ENCODE measurements at regions not wholly inside any gene's neighbourhood (a gene's known extent, or its start where the extent isn't known, plus 50 kb on each side); places are given as distances from the start of the nearest gene placed in this dataset.

GRCh38 chr2:82075875-82076274 lies 1771.3 kb upstream of the LRRTM1 start:
- TF ChIP-seq CTCF (optimal IDR thresholded peaks at IDR 0.05 in 1 of 3, IDR thresholded peaks at IDR 0.05 in 1 of 3, conservative IDR thresholded peaks at IDR 0.05 in 1 of 3; ENCODE audit: extremely low read depth in 1 of 3, insufficient read depth in 2 of 3, low read length in 3 of 3) = no peak
- no peak for TF ChIP-seq EZH2 (IDR thresholded peaks at IDR 0.05; ENCODE audit: low read length)
